SK-N-SH (cell line): ENCODE measurements at regions not wholly inside any gene's neighbourhood (a gene's known extent, or its start where the extent isn't known, plus 50 kb on each side); places are given as distances from the start of the nearest gene placed in this dataset.

ENCODE experiments used
- POLR2AphosphoS5 ChIP-seq: IDR thresholded peaks from 2 replicates; pipeline ENCODE4 v1.6.1; 2012; ENCODE audit warnings: low read depth, low read length
- YY1 ChIP-seq: IDR thresholded peaks from 2 replicates; pipeline ENCODE4 v1.4.0; 2012; ENCODE audit warnings: low read depth, mild to moderate bottlenecking
- TF ChIP-seq, protein P1 (sequence below): fragments of 200-600 bp; sonication (generic); IDR thresholded peaks from 2 replicates; pipeline ENCODE4 v1.6.1; 2017; ENCODE audit warnings: antibody characterized with exemption, mild to moderate bottlenecking, moderate library complexity
- TF ChIP-seq, protein P2 (sequence below): IDR thresholded peaks from 2 replicates; pipeline ENCODE4 v1.6.1; 2012; ENCODE audit warnings: mild to moderate bottlenecking, low read depth, low read length, moderate library complexity

DNA sequence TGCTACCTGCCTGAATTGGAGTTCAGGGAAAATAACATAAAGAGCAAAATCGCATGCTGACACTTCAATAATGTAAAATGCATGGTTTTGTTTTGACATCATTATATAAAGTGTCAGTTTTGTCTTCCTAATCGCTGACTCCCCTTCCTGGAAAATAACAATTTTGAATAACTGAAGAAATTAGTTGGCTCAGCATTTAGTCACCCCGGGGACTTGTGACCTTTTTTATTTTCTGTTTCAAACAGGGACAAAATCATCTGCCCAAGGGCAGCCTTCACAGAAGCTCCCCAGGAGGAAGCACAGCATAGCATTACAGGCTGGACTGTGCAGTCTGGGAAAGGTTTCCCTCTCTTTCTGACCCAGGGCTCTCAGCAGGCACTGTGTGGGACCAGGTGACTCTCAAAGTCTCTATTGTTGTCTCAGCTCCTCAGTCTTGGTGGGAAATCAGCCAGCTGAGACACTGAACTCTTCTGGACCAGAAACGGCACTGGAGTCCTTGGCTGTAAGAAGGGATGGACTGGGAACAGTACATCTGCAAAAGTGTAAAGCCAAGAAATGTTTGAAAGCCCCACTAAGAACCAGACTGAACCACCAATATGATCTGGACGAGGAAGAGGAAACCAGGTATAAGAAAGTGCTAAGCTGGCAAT, 671.3 kb upstream of the KLF4 start:
- no peak for TF ChIP-seq YY1
- no peak for TF ChIP-seq POLR2AphosphoS5
- TF ChIP-seq, protein P1, sequence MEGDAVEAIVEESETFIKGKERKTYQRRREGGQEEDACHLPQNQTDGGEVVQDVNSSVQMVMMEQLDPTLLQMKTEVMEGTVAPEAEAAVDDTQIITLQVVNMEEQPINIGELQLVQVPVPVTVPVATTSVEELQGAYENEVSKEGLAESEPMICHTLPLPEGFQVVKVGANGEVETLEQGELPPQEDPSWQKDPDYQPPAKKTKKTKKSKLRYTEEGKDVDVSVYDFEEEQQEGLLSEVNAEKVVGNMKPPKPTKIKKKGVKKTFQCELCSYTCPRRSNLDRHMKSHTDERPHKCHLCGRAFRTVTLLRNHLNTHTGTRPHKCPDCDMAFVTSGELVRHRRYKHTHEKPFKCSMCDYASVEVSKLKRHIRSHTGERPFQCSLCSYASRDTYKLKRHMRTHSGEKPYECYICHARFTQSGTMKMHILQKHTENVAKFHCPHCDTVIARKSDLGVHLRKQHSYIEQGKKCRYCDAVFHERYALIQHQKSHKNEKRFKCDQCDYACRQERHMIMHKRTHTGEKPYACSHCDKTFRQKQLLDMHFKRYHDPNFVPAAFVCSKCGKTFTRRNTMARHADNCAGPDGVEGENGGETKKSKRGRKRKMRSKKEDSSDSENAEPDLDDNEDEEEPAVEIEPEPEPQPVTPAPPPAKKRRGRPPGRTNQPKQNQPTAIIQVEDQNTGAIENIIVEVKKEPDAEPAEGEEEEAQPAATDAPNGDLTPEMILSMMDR: no peak
- TF ChIP-seq, protein P2, sequence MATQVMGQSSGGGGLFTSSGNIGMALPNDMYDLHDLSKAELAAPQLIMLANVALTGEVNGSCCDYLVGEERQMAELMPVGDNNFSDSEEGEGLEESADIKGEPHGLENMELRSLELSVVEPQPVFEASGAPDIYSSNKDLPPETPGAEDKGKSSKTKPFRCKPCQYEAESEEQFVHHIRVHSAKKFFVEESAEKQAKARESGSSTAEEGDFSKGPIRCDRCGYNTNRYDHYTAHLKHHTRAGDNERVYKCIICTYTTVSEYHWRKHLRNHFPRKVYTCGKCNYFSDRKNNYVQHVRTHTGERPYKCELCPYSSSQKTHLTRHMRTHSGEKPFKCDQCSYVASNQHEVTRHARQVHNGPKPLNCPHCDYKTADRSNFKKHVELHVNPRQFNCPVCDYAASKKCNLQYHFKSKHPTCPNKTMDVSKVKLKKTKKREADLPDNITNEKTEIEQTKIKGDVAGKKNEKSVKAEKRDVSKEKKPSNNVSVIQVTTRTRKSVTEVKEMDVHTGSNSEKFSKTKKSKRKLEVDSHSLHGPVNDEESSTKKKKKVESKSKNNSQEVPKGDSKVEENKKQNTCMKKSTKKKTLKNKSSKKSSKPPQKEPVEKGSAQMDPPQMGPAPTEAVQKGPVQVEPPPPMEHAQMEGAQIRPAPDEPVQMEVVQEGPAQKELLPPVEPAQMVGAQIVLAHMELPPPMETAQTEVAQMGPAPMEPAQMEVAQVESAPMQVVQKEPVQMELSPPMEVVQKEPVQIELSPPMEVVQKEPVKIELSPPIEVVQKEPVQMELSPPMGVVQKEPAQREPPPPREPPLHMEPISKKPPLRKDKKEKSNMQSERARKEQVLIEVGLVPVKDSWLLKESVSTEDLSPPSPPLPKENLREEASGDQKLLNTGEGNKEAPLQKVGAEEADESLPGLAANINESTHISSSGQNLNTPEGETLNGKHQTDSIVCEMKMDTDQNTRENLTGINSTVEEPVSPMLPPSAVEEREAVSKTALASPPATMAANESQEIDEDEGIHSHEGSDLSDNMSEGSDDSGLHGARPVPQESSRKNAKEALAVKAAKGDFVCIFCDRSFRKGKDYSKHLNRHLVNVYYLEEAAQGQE: no peak
